ENCODE measurements at regions not wholly inside any gene's neighbourhood (a gene's known extent, or its start where the extent isn't known, plus 50 kb on each side); places are given as distances from the start of the nearest gene placed in this dataset.
A peak's percentile ranks its signal among the peaks of the same experiment; 100 is the strongest.

DNA sequence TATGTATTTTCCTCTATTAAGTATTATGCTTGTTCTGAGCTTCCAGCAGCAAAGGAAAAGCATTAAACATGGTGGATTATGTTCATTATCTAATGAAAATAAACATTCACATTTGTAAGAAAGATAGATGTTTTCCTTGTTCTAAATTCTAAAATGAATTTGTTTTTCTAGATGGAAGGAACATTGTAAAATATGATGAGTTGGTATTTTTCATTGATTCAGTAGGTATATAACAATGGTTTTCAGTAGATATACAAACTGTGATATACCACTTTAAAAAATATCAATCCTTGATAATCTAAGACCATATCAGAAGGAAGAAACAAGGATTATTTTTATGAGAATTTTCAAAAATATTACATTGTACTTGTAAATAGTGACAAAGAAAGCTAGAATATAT is 290.6 kb upstream of the GOLIM4 start (continued):
- TF ChIP-seq, protein P1, sequence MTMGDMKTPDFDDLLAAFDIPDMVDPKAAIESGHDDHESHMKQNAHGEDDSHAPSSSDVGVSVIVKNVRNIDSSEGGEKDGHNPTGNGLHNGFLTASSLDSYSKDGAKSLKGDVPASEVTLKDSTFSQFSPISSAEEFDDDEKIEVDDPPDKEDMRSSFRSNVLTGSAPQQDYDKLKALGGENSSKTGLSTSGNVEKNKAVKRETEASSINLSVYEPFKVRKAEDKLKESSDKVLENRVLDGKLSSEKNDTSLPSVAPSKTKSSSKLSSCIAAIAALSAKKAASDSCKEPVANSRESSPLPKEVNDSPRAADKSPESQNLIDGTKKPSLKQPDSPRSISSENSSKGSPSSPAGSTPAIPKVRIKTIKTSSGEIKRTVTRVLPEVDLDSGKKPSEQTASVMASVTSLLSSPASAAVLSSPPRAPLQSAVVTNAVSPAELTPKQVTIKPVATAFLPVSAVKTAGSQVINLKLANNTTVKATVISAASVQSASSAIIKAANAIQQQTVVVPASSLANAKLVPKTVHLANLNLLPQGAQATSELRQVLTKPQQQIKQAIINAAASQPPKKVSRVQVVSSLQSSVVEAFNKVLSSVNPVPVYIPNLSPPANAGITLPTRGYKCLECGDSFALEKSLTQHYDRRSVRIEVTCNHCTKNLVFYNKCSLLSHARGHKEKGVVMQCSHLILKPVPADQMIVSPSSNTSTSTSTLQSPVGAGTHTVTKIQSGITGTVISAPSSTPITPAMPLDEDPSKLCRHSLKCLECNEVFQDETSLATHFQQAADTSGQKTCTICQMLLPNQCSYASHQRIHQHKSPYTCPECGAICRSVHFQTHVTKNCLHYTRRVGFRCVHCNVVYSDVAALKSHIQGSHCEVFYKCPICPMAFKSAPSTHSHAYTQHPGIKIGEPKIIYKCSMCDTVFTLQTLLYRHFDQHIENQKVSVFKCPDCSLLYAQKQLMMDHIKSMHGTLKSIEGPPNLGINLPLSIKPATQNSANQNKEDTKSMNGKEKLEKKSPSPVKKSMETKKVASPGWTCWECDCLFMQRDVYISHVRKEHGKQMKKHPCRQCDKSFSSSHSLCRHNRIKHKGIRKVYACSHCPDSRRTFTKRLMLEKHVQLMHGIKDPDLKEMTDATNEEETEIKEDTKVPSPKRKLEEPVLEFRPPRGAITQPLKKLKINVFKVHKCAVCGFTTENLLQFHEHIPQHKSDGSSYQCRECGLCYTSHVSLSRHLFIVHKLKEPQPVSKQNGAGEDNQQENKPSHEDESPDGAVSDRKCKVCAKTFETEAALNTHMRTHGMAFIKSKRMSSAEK (CRISPR knock-in tag; IDR thresholded peaks at IDR 0.05; ENCODE audit: borderline replicate concordance): no peak
- TF ChIP-seq, protein P2, sequence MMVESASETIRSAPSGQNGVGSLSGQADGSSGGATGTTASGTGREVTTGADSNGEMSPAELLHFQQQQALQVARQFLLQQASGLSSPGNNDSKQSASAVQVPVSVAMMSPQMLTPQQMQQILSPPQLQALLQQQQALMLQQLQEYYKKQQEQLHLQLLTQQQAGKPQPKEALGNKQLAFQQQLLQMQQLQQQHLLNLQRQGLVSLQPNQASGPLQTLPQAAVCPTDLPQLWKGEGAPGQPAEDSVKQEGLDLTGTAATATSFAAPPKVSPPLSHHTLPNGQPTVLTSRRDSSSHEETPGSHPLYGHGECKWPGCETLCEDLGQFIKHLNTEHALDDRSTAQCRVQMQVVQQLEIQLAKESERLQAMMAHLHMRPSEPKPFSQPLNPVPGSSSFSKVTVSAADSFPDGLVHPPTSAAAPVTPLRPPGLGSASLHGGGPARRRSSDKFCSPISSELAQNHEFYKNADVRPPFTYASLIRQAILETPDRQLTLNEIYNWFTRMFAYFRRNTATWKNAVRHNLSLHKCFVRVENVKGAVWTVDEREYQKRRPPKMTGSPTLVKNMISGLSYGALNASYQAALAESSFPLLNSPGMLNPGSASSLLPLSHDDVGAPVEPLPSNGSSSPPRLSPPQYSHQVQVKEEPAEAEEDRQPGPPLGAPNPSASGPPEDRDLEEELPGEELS (CRISPR knock-in tag; IDR thresholded peaks at IDR 0.05): no peak
- TF ChIP-seq ATF1 (CRISPR knock-in tag; IDR thresholded peaks at IDR 0.05) (no peak), ZNF317 (CRISPR knock-in tag; IDR thresholded peaks at IDR 0.05; ENCODE audit: borderline replicate concordance, low read depth) (no peak), NR3C1 (CRISPR knock-in tag; conservative IDR thresholded peaks at IDR 0.05; ENCODE audit: low read depth) (no peak), JUN (CRISPR knock-in tag; IDR thresholded peaks at IDR 0.05) (no peak)
- TF ChIP-seq, protein P3, sequence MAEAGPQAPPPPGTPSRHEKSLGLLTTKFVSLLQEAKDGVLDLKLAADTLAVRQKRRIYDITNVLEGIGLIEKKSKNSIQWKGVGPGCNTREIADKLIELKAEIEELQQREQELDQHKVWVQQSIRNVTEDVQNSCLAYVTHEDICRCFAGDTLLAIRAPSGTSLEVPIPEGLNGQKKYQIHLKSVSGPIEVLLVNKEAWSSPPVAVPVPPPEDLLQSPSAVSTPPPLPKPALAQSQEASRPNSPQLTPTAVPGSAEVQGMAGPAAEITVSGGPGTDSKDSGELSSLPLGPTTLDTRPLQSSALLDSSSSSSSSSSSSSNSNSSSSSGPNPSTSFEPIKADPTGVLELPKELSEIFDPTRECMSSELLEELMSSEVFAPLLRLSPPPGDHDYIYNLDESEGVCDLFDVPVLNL (CRISPR knock-in tag; IDR thresholded peaks at IDR 0.05; ENCODE audit: borderline replicate concordance, low read depth): no peak
- TF ChIP-seq, protein P4, sequence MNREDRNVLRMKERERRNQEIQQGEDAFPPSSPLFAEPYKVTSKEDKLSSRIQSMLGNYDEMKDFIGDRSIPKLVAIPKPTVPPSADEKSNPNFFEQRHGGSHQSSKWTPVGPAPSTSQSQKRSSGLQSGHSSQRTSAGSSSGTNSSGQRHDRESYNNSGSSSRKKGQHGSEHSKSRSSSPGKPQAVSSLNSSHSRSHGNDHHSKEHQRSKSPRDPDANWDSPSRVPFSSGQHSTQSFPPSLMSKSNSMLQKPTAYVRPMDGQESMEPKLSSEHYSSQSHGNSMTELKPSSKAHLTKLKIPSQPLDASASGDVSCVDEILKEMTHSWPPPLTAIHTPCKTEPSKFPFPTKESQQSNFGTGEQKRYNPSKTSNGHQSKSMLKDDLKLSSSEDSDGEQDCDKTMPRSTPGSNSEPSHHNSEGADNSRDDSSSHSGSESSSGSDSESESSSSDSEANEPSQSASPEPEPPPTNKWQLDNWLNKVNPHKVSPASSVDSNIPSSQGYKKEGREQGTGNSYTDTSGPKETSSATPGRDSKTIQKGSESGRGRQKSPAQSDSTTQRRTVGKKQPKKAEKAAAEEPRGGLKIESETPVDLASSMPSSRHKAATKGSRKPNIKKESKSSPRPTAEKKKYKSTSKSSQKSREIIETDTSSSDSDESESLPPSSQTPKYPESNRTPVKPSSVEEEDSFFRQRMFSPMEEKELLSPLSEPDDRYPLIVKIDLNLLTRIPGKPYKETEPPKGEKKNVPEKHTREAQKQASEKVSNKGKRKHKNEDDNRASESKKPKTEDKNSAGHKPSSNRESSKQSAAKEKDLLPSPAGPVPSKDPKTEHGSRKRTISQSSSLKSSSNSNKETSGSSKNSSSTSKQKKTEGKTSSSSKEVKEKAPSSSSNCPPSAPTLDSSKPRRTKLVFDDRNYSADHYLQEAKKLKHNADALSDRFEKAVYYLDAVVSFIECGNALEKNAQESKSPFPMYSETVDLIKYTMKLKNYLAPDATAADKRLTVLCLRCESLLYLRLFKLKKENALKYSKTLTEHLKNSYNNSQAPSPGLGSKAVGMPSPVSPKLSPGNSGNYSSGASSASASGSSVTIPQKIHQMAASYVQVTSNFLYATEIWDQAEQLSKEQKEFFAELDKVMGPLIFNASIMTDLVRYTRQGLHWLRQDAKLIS (CRISPR knock-in tag; IDR thresholded peaks at IDR 0.05; ENCODE audit: borderline replicate concordance): no peak
- TF ChIP-seq, protein P5, sequence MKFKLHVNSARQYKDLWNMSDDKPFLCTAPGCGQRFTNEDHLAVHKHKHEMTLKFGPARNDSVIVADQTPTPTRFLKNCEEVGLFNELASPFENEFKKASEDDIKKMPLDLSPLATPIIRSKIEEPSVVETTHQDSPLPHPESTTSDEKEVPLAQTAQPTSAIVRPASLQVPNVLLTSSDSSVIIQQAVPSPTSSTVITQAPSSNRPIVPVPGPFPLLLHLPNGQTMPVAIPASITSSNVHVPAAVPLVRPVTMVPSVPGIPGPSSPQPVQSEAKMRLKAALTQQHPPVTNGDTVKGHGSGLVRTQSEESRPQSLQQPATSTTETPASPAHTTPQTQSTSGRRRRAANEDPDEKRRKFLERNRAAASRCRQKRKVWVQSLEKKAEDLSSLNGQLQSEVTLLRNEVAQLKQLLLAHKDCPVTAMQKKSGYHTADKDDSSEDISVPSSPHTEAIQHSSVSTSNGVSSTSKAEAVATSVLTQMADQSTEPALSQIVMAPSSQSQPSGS (CRISPR knock-in tag; IDR thresholded peaks at IDR 0.05; ENCODE audit: borderline replicate concordance, low read depth): no peak

DNA sequence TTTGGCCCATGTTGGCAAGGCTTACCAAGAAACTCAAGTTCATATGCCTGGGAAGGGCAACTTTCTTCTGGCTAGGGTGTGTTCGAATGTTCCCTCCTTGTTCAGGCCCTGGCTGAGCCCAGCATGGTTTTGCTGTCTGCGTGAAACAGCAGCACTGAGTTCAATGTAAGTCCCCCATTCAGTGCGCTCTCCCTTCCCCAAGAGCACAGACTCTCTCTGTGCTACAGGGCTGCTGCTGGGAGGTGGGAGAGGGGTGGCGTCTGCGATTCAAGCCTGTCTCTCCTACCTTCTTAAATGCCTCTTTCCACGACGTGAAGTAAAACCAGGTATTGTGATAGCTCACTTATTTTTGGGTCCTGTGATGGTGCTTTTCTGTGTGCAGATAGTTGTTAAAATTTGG is 289.3 kb upstream of the GOLIM4 start:
- Mint-ChIP-seq H3K4me1 (peaks cover 5% of the 10 kb centered on the region; the same call in 1 of the 2 replicates), H3K36me3 (no peaks in the 10 kb centered on the region), H3K9me3 (peaks cover 8% of the 10 kb centered on the region; the same call in 1 of the 2 replicates), H3K4me3 (no peak overlapping the region), H3K27me3 (ENCODE audit: low read depth) (no peaks in the 10 kb centered on the region), H3K27ac (peak overlapping the region; percentile 20; the same call in 1 of the 2 replicates)
- ATAC-seq: peak; percentile 73
- ChIA-PET POLR2A (no interaction called here), CTCF (no interaction called here)
- DNase-seq (ENCODE audit: low spot score): no peak
- TF ChIP-seq FOXK1 (CRISPR knock-in tag; IDR thresholded peaks at IDR 0.05) (no peak), ZNF121 (CRISPR knock-in tag; IDR thresholded peaks at IDR 0.05) (no peak), TCF7 (CRISPR knock-in tag; IDR thresholded peaks at IDR 0.05; ENCODE audit: low read depth) (no peak), JAZF1 (CRISPR knock-in tag; IDR thresholded peaks at IDR 0.05) (no peak), CREM (CRISPR knock-in tag; IDR thresholded peaks at IDR 0.05) (no peak), ZNF396 (CRISPR knock-in tag; IDR thresholded peaks at IDR 0.05; ENCODE audit: borderline replicate concordance) (no peak), ZNF138 (CRISPR knock-in tag; conservative IDR thresholded peaks at IDR 0.05) (no peak), MXD4 (CRISPR knock-in tag; IDR thresholded peaks at IDR 0.05; ENCODE audit: borderline replicate concordance) (no peak), FOXJ3 (CRISPR knock-in tag; IDR thresholded peaks at IDR 0.05; ENCODE audit: borderline replicate concordance) (no peak)
- TF ChIP-seq, protein P6, sequence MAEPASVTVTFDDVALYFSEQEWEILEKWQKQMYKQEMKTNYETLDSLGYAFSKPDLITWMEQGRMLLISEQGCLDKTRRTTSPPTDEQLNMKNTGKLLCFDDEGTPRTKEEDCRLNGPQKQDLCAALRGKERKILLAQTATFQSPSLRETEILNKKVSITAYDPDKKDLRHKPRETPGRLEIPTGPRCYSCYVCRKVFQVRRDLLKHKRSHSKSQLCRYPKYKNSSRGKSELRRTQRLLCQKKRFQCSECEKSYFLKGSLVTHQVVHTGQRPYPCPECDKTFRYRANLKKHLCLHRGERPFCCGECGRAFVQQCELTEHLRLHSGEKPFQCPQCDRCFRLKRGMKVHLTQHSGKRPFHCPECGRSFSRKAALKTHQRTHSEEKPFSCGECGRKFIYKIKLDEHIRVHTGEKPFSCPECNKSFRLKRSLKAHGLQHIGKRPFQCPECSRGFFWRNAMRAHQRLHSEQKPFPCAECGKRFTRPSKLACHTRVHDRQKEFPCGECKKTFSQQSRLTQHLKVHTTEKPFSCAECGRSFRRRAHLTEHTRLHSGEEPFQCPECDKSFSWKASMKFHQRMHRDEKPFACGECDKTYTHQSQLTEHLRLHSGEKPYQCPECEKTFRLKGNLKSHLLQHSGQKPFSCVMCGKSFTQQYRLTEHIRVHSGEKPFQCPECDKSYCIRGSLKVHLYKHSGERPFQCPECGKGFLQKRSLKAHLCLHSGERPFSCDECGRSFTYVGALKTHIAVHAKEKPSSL (CRISPR knock-in tag; conservative IDR thresholded peaks at IDR 0.05): no peak
- TF ChIP-seq, protein P2 (CRISPR knock-in tag; IDR thresholded peaks at IDR 0.05): no peak
